IMR-90 (cell line): ENCODE measurements at regions not wholly inside any gene's neighbourhood (a gene's known extent, or its start where the extent isn't known, plus 50 kb on each side); places are given as distances from the start of the nearest gene placed in this dataset.

Source experiments
- ATAC-seq: fragments of 200-7000 bp; cut with Tn5 transposase; 2 replicates; pipeline ENCODE4 v1.9.1; 2020; ENCODE audit warnings: low read depth, mild to moderate bottlenecking, moderate library complexity
- BruUV-seq: library from RNA; stranded (reverse); fragments of 400-500 nt; replicated peaks from 2 replicates; lab custom pipeline; 2021; lab: Mats Ljungman, UMichigan
- CTCF ChIA-PET: fragments of 300-600 bp; formaldehyde crosslinking; extraction: SDS; loops from one replicate; lab custom pipeline; 2021; ENCODE audit warnings: antibody characterized with exemption; lab: Yijun Ruan, JAX
- POLR2A ChIA-PET: fragments of 300-600 bp; sonication (Branson Sonifier 250); formaldehyde crosslinking; loops from one replicate; lab custom pipeline; 2022; ENCODE audit warnings: antibody characterized with exemption; ENCODE audit not compliant: unreplicated experiment; lab: Charles Lee
- DNase-seq: peaks from one replicate; pipeline ENCODE4 v3.0.0; 2013
- H2AFZ ChIP-seq: replicated peaks from 2 replicates; pipeline ENCODE3; 2013; ENCODE audit warnings: low read length, mild to moderate bottlenecking; ENCODE audit not compliant: poor library complexity
- H2AK5ac ChIP-seq: 2 replicates; pipeline ENCODE4 v1.6.1; 2013; ENCODE audit warnings: low read depth, low read length, inconsistent platforms
- H2AK9ac ChIP-seq: replicated peaks from 2 replicates; pipeline ENCODE3; 2013; ENCODE audit warnings: mild to moderate bottlenecking, low read depth, low read length, moderate library complexity; ENCODE audit not compliant: poor library complexity
- H2BK120ac ChIP-seq: 2 replicates; pipeline ENCODE4 v1.6.1; 2013; ENCODE audit warnings: low read depth, low read length, inconsistent platforms
- H2BK15ac ChIP-seq: 3 replicates; pipeline ENCODE4 v1.6.1; 2013; ENCODE audit warnings: low read depth, low read length, inconsistent platforms
- H2BK20ac ChIP-seq: 2 replicates; pipeline ENCODE4 v1.6.1; 2013; ENCODE audit warnings: low read depth, mild to moderate bottlenecking, inconsistent platforms, low read length, moderate library complexity
- H2BK5ac ChIP-seq: 2 replicates; pipeline ENCODE4 v1.6.1; 2013; ENCODE audit warnings: mild to moderate bottlenecking, low read depth, low read length, inconsistent platforms; ENCODE audit not compliant: poor library complexity, severe bottlenecking
- H3K14ac ChIP-seq: replicated peaks from 2 replicates; pipeline ENCODE4 v1.6.1; 2013; ENCODE audit warnings: low read depth, low read length, inconsistent platforms
- H3K18ac ChIP-seq: 2 replicates; pipeline ENCODE4 v1.6.1; 2013; ENCODE audit warnings: low read depth, low read length, control low read depth
- H3K23ac ChIP-seq: 2 replicates; pipeline ENCODE4 v1.6.1; 2013; ENCODE audit warnings: low read depth, low read length, inconsistent platforms
- H3K27ac ChIP-seq: 2 replicates; pipeline ENCODE4 v1.5.1; 2013; ENCODE audit warnings: mild to moderate bottlenecking, control low read depth, low read length; ENCODE audit not compliant: insufficient read depth
- H3K27me3 ChIP-seq: 2 replicates; pipeline ENCODE4 v1.6.1; 2013; ENCODE audit warnings: low read length; ENCODE audit not compliant: control insufficient read depth, insufficient read depth
- H3K36me3 ChIP-seq: 2 replicates; pipeline ENCODE4 v1.6.1; 2013; ENCODE audit warnings: low read length, mixed read lengths; ENCODE audit not compliant: control insufficient read depth, insufficient read depth
- H3K4ac ChIP-seq: 2 replicates; pipeline ENCODE4 v1.6.1; 2013; ENCODE audit warnings: low read depth, low read length, inconsistent platforms
- H3K4me1 ChIP-seq: 2 replicates; pipeline ENCODE4 v1.6.1; 2013; ENCODE audit warnings: low read length, mixed read lengths; ENCODE audit not compliant: control insufficient read depth, insufficient read depth
- H3K4me2 ChIP-seq: 2 replicates; pipeline ENCODE4 v1.6.1; 2013; ENCODE audit warnings: low read depth, mild to moderate bottlenecking, control low read depth, low read length, moderate library complexity
- H3K4me3 ChIP-seq: 2 replicates; pipeline ENCODE4 v1.5.1; 2013; ENCODE audit warnings: low read depth, mild to moderate bottlenecking, control low read depth, low read length, moderate library complexity; ENCODE audit not compliant: insufficient read depth
- H3K56ac ChIP-seq: 2 replicates; pipeline ENCODE4 v1.6.1; 2013; ENCODE audit warnings: low read length, inconsistent platforms; ENCODE audit not compliant: insufficient read depth; ENCODE audit errors: extremely low read depth
- H3K79me1 ChIP-seq, 2 experiments: 2 replicates each; pipeline ENCODE4 v1.6.1; 2013; ENCODE audit warnings: low read length in 2 of 2, inconsistent platforms in 1 of 2, low read depth in 1 of 2
- H3K9ac ChIP-seq: 2 replicates; pipeline ENCODE4 v1.6.1; 2013; ENCODE audit warnings: low read depth, low read length, control low read depth
- H3K9me1 ChIP-seq: 2 replicates; pipeline ENCODE4 v1.6.1; 2013; ENCODE audit warnings: low read length, inconsistent platforms; ENCODE audit not compliant: insufficient read depth
- H3K9me3 ChIP-seq: 2 replicates; pipeline ENCODE4 v1.6.1; 2013; ENCODE audit warnings: low read length; ENCODE audit not compliant: control insufficient read depth, insufficient read depth
- H4K20me1 ChIP-seq: 2 replicates; pipeline ENCODE4 v1.6.1; 2013; ENCODE audit warnings: low read length, inconsistent platforms; ENCODE audit not compliant: insufficient read depth
- H4K5ac ChIP-seq: 2 replicates; pipeline ENCODE4 v1.6.1; 2013; ENCODE audit warnings: mild to moderate bottlenecking, low read depth, low read length, control low read depth
- H4K8ac ChIP-seq, 2 experiments: 2 replicates each; pipeline ENCODE4 v1.6.1; 2013; ENCODE audit warnings: low read depth in 2 of 2, low read length in 2 of 2, control low read depth in 1 of 2, inconsistent platforms in 1 of 2
- H4K91ac ChIP-seq: 2 replicates; pipeline ENCODE4 v1.6.1; 2013; ENCODE audit warnings: low read depth, low read length, inconsistent platforms; ENCODE audit not compliant: insufficient read depth
- BHLHE40 ChIP-seq: fragments of 150-350 bp; IDR thresholded peaks from 2 replicates; pipeline ENCODE4 v1.6.1; 2016; ENCODE audit warnings: mild to moderate bottlenecking, low read depth, low read length
- CEBPB ChIP-seq: IDR thresholded peaks from 2 replicates; pipeline ENCODE4 v1.6.1; 2012; ENCODE audit warnings: low read depth, low read length, improper control_type of control experiment
- CTCF ChIP-seq: conservative IDR thresholded peaks from 2 replicates; pipeline ENCODE4 v1.5.1; 2012; ENCODE audit warnings: mild to moderate bottlenecking, low read depth, low read length, improper control_type of control experiment
- FOS ChIP-seq: fragments of 150-350 bp; IDR thresholded peaks from 2 replicates; pipeline ENCODE4 v1.6.1; 2016; ENCODE audit warnings: low read depth, low read length
- MAFK ChIP-seq: IDR thresholded peaks from 2 replicates; pipeline ENCODE4 v1.6.1; 2012; ENCODE audit warnings: low read depth, low read length, improper control_type of control experiment
- MXI1 ChIP-seq: IDR thresholded peaks from 2 replicates; pipeline ENCODE4 v1.6.1; 2012; ENCODE audit warnings: low read depth, mild to moderate bottlenecking, low read length, moderate library complexity, borderline replicate concordance
- NFE2L2 ChIP-seq: fragments of 150-350 bp; IDR thresholded peaks from 2 replicates; pipeline ENCODE4 v1.6.1; 2016; ENCODE audit warnings: low read depth, mild to moderate bottlenecking, low read length
- POLR2A ChIP-seq: IDR thresholded peaks from 2 replicates; pipeline ENCODE4 v1.6.1; 2012; ENCODE audit warnings: mild to moderate bottlenecking, low read depth, low read length
- RFX5 ChIP-seq: IDR thresholded peaks from 2 replicates; pipeline ENCODE4 v1.8.0; 2012; ENCODE audit warnings: low read depth, mild to moderate bottlenecking, low read length, moderate library complexity
- SMC3 ChIP-seq: fragments of 150-350 bp; IDR thresholded peaks from 2 replicates; pipeline ENCODE4 v1.6.1; 2016; ENCODE audit warnings: low read depth, mild to moderate bottlenecking, antibody characterized with exemption, low read length, moderate library complexity
- USF2 ChIP-seq: fragments of 150-350 bp; IDR thresholded peaks from 2 replicates; pipeline ENCODE4 v1.6.1; 2017; ENCODE audit warnings: mild to moderate bottlenecking, antibody characterized with exemption, low read length, low read depth
- WGBS, 2 experiments: methylation state at CpG; one replicate each; pipeline versions ENCODE4 v1.1.5 to v1.1.7; 2013; ENCODE audit warnings: missing lambda C conversion rate in 2 of 2; ENCODE audit not compliant: insufficient read length in 1 of 2; ENCODE audit errors: extremely low coverage in 2 of 2; 5-methylcytosine and 5-hydroxymethylcytosine counted together
- dilution Hi-C: fragments of 300-500 bp; cut with HindIII; formaldehyde crosslinking; loops from one replicate; pipeline ENCODE4 v1.14.3; 2018; ENCODE audit warnings: low sequenced_read_pairs; ENCODE audit not compliant: unreplicated experiment
- in situ Hi-C: fragments of 300-500 bp; cut with MboI; formaldehyde crosslinking; loops from 3 replicates; pipeline ENCODE4 v1.14.3; 2019; ENCODE audit warnings: low sequenced_read_pairs, inconsistent platforms, mixed read lengths
- intact Hi-C: fragments of 100-400 bp; cut with micrococcal nuclease; formaldehyde crosslinking; loops from 2 replicates; pipeline ENCODE4 v1.10.0; 2022
- TF ChIP-seq, protein P1 (sequence below): fragments of 150-350 bp; IDR thresholded peaks from 2 replicates; pipeline ENCODE4 v1.6.1; 2016; ENCODE audit warnings: low read depth, mild to moderate bottlenecking, low read length, moderate library complexity, borderline replicate concordance

DNA sequence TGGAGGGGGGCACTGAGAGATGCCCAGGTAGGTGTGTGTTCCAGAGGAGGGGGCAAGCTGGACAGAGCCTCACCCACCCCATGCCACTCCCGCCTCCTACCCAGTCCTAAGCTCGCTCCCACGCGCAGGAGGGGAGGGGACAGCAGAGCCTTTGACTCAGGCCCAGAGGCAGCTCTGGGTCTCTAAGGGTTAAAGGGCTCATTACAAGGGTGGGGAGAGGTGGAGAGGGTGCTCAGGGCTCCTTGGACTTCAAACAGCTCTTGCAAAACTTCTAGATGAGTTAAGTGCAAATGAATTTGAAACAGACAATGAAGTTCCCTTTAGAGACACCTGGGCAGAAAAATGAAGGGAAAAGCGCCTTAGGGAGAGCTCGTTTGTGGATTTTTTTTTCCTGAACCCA is 104.2 kb upstream of the CASZ1 start:
- no peak overlapping the region for H3K4me2 ChIP-seq
- H3K18ac ChIP-seq, result no peak overlapping the region
- H3K27me3 ChIP-seq, result peaks cover 6% of the 10 kb centered on the region
- H4K5ac ChIP-seq, result no peak overlapping the region
- no peak overlapping the region for H2AK5ac ChIP-seq
- POLR2A ChIA-PET, result no interaction called here
- no peak overlapping the region for H3K27ac ChIP-seq
- DNase-seq, result no peak
- no peak overlapping the region for H2AK9ac ChIP-seq
- H3K9me1 ChIP-seq, result no peaks in the 10 kb centered on the region
- no CpG with 5 or more reads among the region's 6 CpGs for WGBS, 2 experiments
- no peak for ATAC-seq
- no TSS peak for BruUV-seq
- H3K14ac ChIP-seq, result no peak overlapping the region
- H3K56ac ChIP-seq, result no peak overlapping the region
- no peak overlapping the region for H2BK20ac ChIP-seq
- H3K4me1 ChIP-seq, result no peaks in the 10 kb centered on the region
- no peaks in the 10 kb centered on the region for H3K9me3 ChIP-seq
- H2BK5ac ChIP-seq, result no peak overlapping the region
- CTCF ChIA-PET, result no interaction called here
- no peaks in the 10 kb centered on the region for H4K20me1 ChIP-seq
- H3K9ac ChIP-seq, result no peak overlapping the region
- intact Hi-C loops (no loop called here), dilution Hi-C loops (no loop called here), in situ Hi-C loops (no loop called here)
- H2BK120ac ChIP-seq, result no peak overlapping the region
- no peak overlapping the region for H3K4me3 ChIP-seq
- no peak overlapping the region for H4K8ac ChIP-seq
- H4K91ac ChIP-seq, result no peak overlapping the region
- no peak overlapping the region for H3K4ac ChIP-seq
- H3K23ac ChIP-seq, result no peak overlapping the region
- H3K36me3 ChIP-seq, result no peaks in the 10 kb centered on the region
- H2AFZ ChIP-seq, result no peak overlapping the region
- H2BK15ac ChIP-seq, result no peak overlapping the region
- no peak for TF ChIP-seq CTCF
- no peak for TF ChIP-seq MAFK
- TF ChIP-seq USF2, result no peak
- no peak for TF ChIP-seq MXI1
- TF ChIP-seq BHLHE40, result no peak
- TF ChIP-seq, protein P1, sequence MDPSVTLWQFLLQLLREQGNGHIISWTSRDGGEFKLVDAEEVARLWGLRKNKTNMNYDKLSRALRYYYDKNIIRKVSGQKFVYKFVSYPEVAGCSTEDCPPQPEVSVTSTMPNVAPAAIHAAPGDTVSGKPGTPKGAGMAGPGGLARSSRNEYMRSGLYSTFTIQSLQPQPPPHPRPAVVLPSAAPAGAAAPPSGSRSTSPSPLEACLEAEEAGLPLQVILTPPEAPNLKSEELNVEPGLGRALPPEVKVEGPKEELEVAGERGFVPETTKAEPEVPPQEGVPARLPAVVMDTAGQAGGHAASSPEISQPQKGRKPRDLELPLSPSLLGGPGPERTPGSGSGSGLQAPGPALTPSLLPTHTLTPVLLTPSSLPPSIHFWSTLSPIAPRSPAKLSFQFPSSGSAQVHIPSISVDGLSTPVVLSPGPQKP, result no peak
- TF ChIP-seq POLR2A, result no peak
- TF ChIP-seq FOS, result no peak
- TF ChIP-seq CEBPB, result no peak
- TF ChIP-seq RFX5, result no peak
- no peak for TF ChIP-seq SMC3
- no peak for TF ChIP-seq NFE2L2
- H3K79me1 ChIP-seq, result no peaks in the 10 kb centered on the region
